ENCODE measurements at regions not wholly inside any gene's neighbourhood (a gene's known extent, or its start where the extent isn't known, plus 50 kb on each side); places are given as distances from the start of the nearest gene placed in this dataset.

- no peak for DNase-seq (ENCODE audit: low spot score)
- no peak overlapping the region for H3K4me3 ChIP-seq
Measured at GRCh38 chr10:121195524-121195910, 344.4 kb downstream of the WDR11 start.

GRCh38 chr10:121199081-121199480 lies 347.9 kb downstream of the WDR11 start:
- DNase-seq (ENCODE audit: low spot score): no peak
- Histone ChIP-seq H3K4me3 (no peak overlapping the region), H3K27ac (no peak overlapping the region)
- no peak for TF ChIP-seq CTCF (IDR thresholded peaks at IDR 0.05)

More at GRCh38 chr10:121195524-121195910, 344.4 kb downstream of the WDR11 start:
- no peak overlapping the region for H3K27ac ChIP-seq
- TF ChIP-seq CTCF (IDR thresholded peaks at IDR 0.05): no peak

GRCh38 chr10:121205625-121206024 lies 354.5 kb downstream of the WDR11 start:
- no peak for TF ChIP-seq CTCF (IDR thresholded peaks at IDR 0.05)
- Histone ChIP-seq H3K27ac (no peak overlapping the region), H3K4me3 (no peak overlapping the region)
- DNase-seq (ENCODE audit: low spot score): no peak

GRCh38 chr10:121211446-121211845 lies 360.3 kb downstream of the WDR11 start:
- no peak for DNase-seq (ENCODE audit: low spot score)
- no peak overlapping the region for H3K27ac ChIP-seq
- no peak overlapping the region for H3K4me3 ChIP-seq
- TF ChIP-seq CTCF (IDR thresholded peaks at IDR 0.05): no peak

- no peak for DNase-seq (ENCODE audit: low spot score)
- H3K4me3 ChIP-seq: no peak overlapping the region
- TF ChIP-seq CTCF (IDR thresholded peaks at IDR 0.05): no peak
- no peak overlapping the region for H3K27ac ChIP-seq
Measured at GRCh38 chr10:121213437-121213836, 362.3 kb downstream of the WDR11 start.

GRCh38 chr10:121216295-121216694 lies 365.1 kb downstream of the WDR11 start:
- Histone ChIP-seq H3K27ac (peak overlapping the region in 1 of 2 donors; percentile 19), H3K4me3 (no peak overlapping the region)
- no peak for TF ChIP-seq CTCF (IDR thresholded peaks at IDR 0.05)
- no peak for DNase-seq (ENCODE audit: low spot score)

GRCh38 chr10:121216721-121217181 lies 365.6 kb downstream of the WDR11 start:
- TF ChIP-seq CTCF (IDR thresholded peaks at IDR 0.05): no peak
- Histone ChIP-seq H3K4me3 (no peak overlapping the region), H3K27ac (peak overlapping the region in 1 of 2 donors; percentile 19)
- DNase-seq (ENCODE audit: low spot score): no peak
